Natural killer cell treated with Interleukin-12 subunit alpha and Interleukin-12 subunit beta and Interleukin-15 and Interleukin-18, amount 100 ng/mL, for 72 hours (primary cell): ENCODE measurements at regions not wholly inside any gene's neighbourhood (a gene's known extent, or its start where the extent isn't known, plus 50 kb on each side); places are given as distances from the start of the nearest gene placed in this dataset.

ENCODE experiments used
- ATAC-seq, 2 donors: fragments of 150-1000 bp; cut with Tn5 transposase in 1 of 2; sonication (Bioruptor Pico), chemical (Tn5 transposase) in 1 of 2; 2 replicates each; pipeline ENCODE4 v1.10.0; 2021
- DNase-seq: peaks from one replicate; pipeline ENCODE4 v3.0.0; 2022; ENCODE audit warnings: low spot score
- H3K27ac Mint-ChIP-seq, 2 donors: 1 replicate in 1 of 2; 2 replicates in 1 of 2; pipeline ENCODE4 v1.8.0; 2022; ENCODE audit warnings: mixed read lengths in 2 of 2, mild to moderate bottlenecking in 1 of 2, moderate library complexity in 1 of 2
- H3K27me3 Mint-ChIP-seq, 2 donors: 1 replicate in 1 of 2; 2 replicates in 1 of 2; pipeline ENCODE4 v1.8.0; 2022; ENCODE audit warnings: mixed read lengths in 2 of 2
- H3K36me3 Mint-ChIP-seq: one replicate; pipeline ENCODE4 v1.8.0; 2022; ENCODE audit warnings: mixed read lengths
- H3K4me1 Mint-ChIP-seq, 2 donors: 1 replicate in 1 of 2; 2 replicates in 1 of 2; pipeline ENCODE4 v1.8.0; 2022; ENCODE audit warnings: low read depth in 2 of 2, mixed read lengths in 2 of 2, mild to moderate bottlenecking in 1 of 2
- H3K4me3 Mint-ChIP-seq: one replicate; pipeline ENCODE4 v1.8.0; 2022; ENCODE audit warnings: mixed read lengths
- H3K9me3 Mint-ChIP-seq: 2 replicates; pipeline ENCODE4 v1.8.0; 2022; ENCODE audit warnings: mixed read lengths

DNA sequence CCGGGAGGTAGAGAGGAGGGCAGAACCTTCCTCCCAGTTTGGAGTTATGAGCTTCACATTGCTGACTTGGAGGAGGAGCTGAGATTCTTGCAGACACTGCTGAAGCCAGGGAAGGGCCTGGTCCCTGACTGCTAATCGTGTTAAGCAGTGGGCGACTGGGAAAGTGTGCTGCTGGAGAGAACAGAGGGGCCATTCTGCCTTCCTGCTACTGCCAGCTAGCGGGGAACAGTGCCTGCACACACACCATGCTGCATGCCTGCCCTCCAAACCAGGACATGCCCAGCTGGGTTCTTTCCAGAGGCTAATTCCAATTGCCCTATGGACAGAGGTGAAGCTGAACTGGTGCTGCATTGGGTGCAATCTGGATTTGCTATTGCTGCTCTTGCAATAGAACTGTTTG is 281.4 kb downstream of the AJAP1 start:
- Mint-ChIP-seq H3K9me3 (peaks cover 8% of the 10 kb centered on the region), H3K27me3 (no peaks in the 10 kb centered on the region), H3K36me3 (peaks cover 8% of the 10 kb centered on the region), H3K27ac (no peak overlapping the region), H3K4me1 (no peaks in the 10 kb centered on the region), H3K4me3 (no peak overlapping the region)
- no peak for DNase-seq
- no peak for ATAC-seq

DNA sequence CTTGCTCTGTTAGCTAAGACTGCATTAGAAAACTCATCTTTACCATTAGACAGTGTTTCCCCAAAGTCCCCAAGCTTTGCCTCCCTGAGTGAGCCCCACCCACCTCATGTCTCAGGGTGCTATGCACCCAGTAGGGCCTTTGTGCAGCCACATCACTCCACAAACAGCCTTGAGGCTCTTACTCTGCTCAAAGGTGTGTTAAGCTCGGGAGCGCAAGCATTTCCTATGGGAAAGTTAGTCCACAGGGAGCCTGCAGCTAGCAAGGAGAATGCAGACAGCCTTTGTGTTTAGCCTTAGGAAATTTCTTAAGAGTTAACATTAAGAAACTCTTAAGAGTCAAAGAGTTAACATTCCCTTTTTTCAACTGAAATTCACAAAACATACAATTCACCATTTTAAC is 278.8 kb downstream of the AJAP1 start:
- no peaks in the 10 kb centered on the region for H3K4me1 Mint-ChIP-seq
- H3K27me3 Mint-ChIP-seq, result no peaks in the 10 kb centered on the region
- no peaks in the 10 kb centered on the region for H3K9me3 Mint-ChIP-seq
- H3K4me3 Mint-ChIP-seq, result no peak overlapping the region
- DNase-seq, result no peak
- H3K27ac Mint-ChIP-seq, result no peak overlapping the region
- ATAC-seq, result no peak
- H3K36me3 Mint-ChIP-seq, result no peaks in the 10 kb centered on the region

DNA sequence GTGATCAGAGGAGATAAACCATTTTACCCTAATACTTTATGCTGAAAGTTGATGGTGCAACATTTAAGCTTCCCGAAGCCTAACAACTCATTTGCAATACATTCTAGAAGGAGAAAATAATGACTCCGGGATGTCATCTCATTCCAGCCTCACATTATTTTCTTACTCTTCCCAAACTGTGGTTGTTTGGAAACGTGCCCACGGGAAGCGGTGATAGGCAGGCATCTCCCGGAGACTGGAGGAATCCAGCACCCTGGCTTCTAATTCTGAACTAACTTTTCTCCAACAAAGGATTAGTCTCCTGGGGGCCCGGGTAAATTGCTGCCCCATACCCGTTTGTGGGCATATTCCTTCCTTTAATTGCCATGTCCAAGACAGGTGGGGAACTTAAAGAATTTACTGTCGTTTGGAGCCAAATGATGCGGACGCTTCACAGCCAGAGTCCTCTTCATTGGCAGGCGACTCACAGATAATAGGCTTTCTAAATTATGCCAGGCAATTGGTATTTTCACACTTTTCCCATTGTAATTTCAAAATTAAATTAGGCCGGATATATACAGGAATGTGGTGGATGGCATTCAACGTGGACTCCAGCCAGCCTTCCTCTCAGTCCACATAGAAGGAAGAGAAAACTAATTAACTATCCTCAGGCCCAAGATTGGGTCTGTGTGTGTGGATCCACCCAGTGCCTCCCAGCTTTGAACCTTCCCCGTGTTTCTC is 278.1 kb downstream of the AJAP1 start:
- H3K9me3 Mint-ChIP-seq, result no peaks in the 10 kb centered on the region
- H3K36me3 Mint-ChIP-seq, result no peaks in the 10 kb centered on the region
- H3K4me3 Mint-ChIP-seq, result no peak overlapping the region
- DNase-seq (no peak), ATAC-seq (no peak)
- H3K27ac Mint-ChIP-seq, result no peak overlapping the region
- no peaks in the 10 kb centered on the region for H3K4me1 Mint-ChIP-seq
- no peaks in the 10 kb centered on the region for H3K27me3 Mint-ChIP-seq

DNA sequence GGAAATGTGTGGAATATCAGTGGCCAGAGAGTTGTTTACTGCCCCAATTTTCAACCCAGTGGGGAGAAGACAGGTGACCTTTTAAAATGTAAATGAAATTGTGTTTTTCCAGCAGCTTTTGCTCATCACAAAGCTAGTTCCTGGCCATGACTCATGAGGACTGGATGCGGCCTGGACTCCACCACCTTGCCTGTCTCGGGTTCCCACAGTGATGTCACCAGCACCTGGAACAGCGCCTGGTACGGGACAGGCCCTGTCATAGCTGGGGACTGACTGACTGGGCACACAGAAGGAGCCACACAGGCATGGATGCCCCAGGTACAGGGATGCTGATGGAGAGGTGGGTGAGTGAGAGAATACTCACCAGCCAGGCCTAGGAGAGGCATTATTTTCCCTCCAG is 277.1 kb downstream of the AJAP1 start:
- ATAC-seq, result no peak
- H3K36me3 Mint-ChIP-seq, result no peaks in the 10 kb centered on the region
- H3K27me3 Mint-ChIP-seq, result no peaks in the 10 kb centered on the region
- no peak overlapping the region for H3K4me3 Mint-ChIP-seq
- no peak overlapping the region for H3K27ac Mint-ChIP-seq
- no peaks in the 10 kb centered on the region for H3K4me1 Mint-ChIP-seq
- DNase-seq, result no peak
- H3K9me3 Mint-ChIP-seq, result no peaks in the 10 kb centered on the region

DNA sequence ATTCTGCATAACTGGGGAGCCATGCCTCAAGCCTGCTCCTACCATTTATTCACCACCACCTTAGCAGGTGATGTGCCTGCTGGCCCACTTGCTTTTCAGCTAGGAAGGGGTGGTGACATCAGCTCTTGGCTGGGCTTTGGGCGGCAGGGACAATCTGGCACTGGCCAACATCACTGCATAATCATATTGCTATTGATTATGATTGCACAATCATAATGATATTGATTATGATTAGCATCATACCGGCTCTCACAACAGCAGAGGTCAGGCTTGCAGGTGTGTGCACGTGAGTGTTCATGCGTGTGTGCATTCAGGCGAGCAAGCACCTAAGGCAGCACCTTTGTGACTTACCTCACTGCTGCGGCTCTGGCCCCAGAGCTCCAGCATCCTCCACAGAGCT is 273.8 kb downstream of the AJAP1 start:
- H3K27me3 Mint-ChIP-seq, result peaks cover 0 to 3% of the 10 kb centered on the region in 2 donors
- H3K36me3 Mint-ChIP-seq, result no peaks in the 10 kb centered on the region
- no peaks in the 10 kb centered on the region for H3K9me3 Mint-ChIP-seq
- H3K27ac Mint-ChIP-seq, result no peak overlapping the region
- no peak overlapping the region for H3K4me3 Mint-ChIP-seq
- ATAC-seq (no peak), DNase-seq (no peak)
- no peaks in the 10 kb centered on the region for H3K4me1 Mint-ChIP-seq

DNA sequence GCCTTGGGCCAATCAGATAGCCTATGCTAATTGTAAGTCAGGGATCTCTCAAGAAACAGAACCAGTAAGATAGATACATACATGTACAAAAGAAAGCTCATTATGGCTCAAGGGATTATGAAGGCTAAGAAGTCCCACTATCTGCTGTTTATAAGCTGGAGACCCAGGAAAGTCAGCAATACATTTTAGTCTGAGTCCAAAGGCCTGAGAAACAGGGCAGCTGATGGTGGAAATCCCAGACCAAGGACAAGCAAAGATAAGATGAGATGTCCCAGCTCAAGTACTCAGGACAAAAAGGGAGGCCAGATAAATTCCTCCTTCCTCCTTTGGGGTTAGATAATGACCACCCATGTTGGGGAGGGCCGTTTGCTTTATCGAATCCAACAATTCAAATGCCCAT is 269.9 kb downstream of the AJAP1 start:
- Mint-ChIP-seq H3K27ac (no peak overlapping the region), H3K4me3 (no peak overlapping the region), H3K9me3 (no peaks in the 10 kb centered on the region), H3K4me1 (no peaks in the 10 kb centered on the region), H3K36me3 (no peaks in the 10 kb centered on the region), H3K27me3 (peaks cover 0 to 5% of the 10 kb centered on the region in 2 donors)
- DNase-seq, result no peak
- ATAC-seq, result no peak

DNA sequence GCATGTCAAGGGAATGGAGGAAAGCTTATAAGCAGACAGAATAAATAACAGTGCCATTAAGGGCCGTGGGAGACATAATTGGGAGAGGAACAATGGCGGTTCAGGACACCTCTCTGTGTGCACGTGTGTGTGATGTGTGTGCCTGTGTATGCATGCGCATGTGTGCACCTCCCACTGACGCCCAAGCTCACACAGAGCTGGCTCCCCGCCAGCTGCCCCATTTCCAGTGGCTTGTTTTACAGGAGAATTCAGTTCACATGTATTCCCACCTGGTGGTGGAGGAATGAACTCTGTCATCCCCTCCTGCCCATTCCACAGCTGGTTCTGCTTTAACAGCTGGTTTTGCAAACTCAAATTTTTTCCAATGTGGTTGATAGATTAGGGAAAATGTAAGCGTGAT is 262.2 kb downstream of the AJAP1 start:
- DNase-seq (no peak), ATAC-seq (no peak)
- Mint-ChIP-seq H3K9me3 (no peaks in the 10 kb centered on the region), H3K27ac (no peak overlapping the region), H3K36me3 (no peaks in the 10 kb centered on the region), H3K4me1 (no peaks in the 10 kb centered on the region), H3K4me3 (no peak overlapping the region), H3K27me3 (peaks cover 2 to 19% of the 10 kb centered on the region in 2 donors)

DNA sequence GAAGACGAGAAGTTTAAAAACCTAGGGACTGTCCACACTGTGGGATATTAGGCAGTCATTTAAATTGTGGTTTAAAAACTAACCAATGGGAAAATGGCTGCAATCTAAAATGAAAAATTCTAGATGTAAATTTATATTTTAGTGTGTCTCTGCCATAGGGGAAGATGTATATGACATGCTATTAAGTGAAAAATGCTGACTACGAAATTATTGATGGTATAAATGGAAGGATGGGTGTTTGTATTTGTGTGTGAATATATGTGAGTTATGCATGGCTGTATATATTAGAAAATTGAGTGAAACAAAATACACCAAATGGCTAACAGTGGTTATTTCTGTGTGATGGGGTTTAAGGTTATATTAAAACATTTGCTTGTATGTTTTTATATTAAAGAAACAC is 260.7 kb downstream of the AJAP1 start:
- Mint-ChIP-seq H3K4me3 (no peak overlapping the region), H3K9me3 (no peaks in the 10 kb centered on the region)
- ATAC-seq, result no peak

DNA sequence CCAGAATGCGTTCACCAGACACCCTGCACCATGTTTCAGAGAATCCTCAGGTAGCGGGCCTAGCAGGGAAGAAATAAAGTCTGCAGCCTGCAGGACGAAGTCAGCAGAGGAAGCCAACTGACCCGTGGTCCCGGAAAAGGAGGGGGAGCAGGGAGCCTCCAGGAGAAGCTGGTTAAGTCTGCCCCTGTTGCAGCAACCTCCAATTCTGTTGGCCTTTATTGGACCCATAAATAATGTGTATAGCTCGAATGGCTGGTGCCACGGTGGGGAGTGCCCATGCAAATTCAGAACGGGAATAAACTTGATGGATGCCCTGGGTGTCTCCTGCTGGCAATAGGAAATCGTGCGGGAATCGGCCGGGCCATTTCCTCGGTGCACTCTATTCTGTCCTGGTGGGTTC is 254.1 kb downstream of the AJAP1 start:
- Mint-ChIP-seq H3K36me3 (no peaks in the 10 kb centered on the region), H3K9me3 (no peaks in the 10 kb centered on the region), H3K27me3 (no peaks in the 10 kb centered on the region), H3K27ac (no peak overlapping the region), H3K4me1 (peaks cover 0 to 3% of the 10 kb centered on the region in 2 donors), H3K4me3 (no peak overlapping the region)
- ATAC-seq (no peak), DNase-seq (no peak)

More for the DNA sequence above, 260.7 kb downstream of the AJAP1 start:
- Mint-ChIP-seq H3K27me3 (peaks cover 1 to 19% of the 10 kb centered on the region in 2 donors), H3K36me3 (no peaks in the 10 kb centered on the region), H3K4me1 (no peaks in the 10 kb centered on the region), H3K27ac (no peak overlapping the region)
- no peak for DNase-seq

DNA sequence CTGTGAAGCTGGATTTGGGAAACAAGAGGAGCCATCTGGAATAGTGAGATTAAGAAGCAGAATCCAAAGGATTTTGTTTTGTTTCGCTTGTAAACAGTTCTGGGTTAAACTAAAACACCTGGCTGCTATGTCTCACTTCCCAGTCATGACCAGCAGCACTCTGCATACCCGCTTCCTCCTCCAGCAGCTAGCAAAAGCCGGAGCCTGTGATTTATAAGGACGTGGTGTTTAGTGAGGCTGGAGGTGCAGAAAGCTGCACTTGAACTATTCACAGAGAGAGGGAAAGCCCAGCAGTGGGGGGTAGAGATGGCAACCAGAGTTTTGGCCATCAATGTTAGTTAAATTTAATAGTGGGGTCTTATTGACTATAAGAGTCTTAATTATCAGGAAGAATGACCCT is 240.2 kb downstream of the AJAP1 start:
- DNase-seq (no peak), ATAC-seq (no peak)
- Mint-ChIP-seq H3K27ac (no peak overlapping the region), H3K4me1 (no peaks in the 10 kb centered on the region), H3K27me3 (peaks cover 19 to 24% of the 10 kb centered on the region in 2 donors), H3K36me3 (no peaks in the 10 kb centered on the region), H3K4me3 (no peak overlapping the region), H3K9me3 (no peaks in the 10 kb centered on the region)

DNA sequence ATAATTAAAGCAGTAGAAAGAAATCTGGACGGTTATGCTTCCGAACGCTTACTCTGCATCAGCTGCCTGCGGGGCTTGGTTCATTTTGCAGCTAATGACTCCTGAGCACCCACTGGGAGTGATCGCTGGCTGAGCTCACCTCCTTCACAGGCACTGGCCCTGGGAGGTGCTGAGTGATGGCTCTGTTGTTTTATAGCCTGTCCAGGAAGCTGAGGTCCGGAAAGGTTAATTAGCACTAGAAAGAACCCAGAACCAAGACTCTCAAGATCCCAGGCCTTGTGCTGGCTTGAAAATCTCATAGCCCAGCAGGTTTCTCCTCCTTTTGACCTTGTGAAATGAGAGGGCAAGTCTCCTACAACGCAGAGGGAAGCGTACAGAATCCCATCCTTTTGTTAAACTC is 226.2 kb downstream of the AJAP1 start:
- Mint-ChIP-seq H3K27me3 (peaks cover 12 to 14% of the 10 kb centered on the region in 2 donors), H3K36me3 (no peaks in the 10 kb centered on the region), H3K4me1 (no peaks in the 10 kb centered on the region), H3K4me3 (no peak overlapping the region), H3K27ac (no peak overlapping the region), H3K9me3 (peaks cover 3% of the 10 kb centered on the region)
- no peak for ATAC-seq
- no peak for DNase-seq

DNA sequence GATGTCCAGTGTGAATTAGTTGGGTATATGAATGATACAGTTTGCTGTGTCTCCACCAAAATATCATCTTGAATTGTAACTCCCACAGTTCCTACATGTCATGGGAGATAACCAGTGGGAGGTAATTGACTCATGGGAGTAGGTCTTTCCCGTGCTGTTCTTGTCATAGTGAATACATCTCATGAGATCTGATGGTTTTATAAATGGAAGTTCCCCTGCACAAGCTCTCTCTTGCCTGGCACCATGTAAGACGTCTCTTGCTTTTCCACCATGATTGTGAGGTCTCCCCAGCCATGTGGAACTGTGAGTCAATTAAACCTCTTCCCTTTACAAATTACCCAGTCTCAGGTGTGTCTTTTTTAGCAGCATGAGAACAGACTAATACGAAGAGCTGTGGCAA is 223.0 kb downstream of the AJAP1 start:
- Mint-ChIP-seq H3K27ac (no peak overlapping the region), H3K4me3 (no peak overlapping the region), H3K36me3 (no peaks in the 10 kb centered on the region), H3K9me3 (no peaks in the 10 kb centered on the region), H3K27me3 (peaks cover 0 to 8% of the 10 kb centered on the region in 2 donors), H3K4me1 (no peaks in the 10 kb centered on the region)
- DNase-seq, result no peak
- ATAC-seq, result no peak

DNA sequence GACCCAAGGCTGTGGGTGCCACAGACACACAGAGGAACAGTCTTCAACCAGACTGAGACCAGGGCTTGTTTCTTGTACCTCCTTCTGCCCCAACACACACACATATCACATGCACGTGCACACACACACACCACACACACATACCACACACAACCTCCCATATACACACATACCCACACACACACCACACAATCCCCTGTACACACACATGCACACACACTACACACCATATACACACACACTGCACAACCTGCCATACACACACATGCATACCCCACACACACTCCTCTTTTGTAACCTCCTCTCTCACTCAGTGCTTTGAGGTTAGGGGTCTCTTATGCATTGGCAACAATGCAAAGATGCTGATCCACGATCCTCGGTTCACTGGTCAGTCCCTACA is 217.0 kb downstream of the AJAP1 start:
- H3K9me3 Mint-ChIP-seq, result no peaks in the 10 kb centered on the region

DNA sequence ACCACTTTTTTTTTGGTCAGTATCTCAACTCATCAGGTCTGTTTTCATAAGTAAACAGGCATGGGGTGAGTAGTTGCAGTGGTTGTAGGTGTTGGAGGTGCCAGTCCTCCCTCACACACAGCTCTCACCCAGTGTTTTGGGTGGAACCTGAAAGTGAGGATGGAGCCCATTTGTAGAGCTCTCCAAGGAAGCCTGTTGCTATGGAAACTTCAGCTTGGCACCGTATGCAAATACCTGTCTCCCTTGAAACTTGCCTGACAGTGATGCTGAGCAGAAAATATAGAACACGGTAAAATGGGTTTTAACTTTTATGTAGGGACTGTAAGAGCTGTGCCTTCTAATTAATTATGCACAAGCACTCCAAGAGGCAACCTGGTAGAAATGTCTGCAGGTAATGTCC is 214.1 kb downstream of the AJAP1 start:
- ATAC-seq, result no peak
- Mint-ChIP-seq H3K9me3 (no peaks in the 10 kb centered on the region), H3K27ac (no peak overlapping the region), H3K36me3 (no peaks in the 10 kb centered on the region), H3K4me3 (no peak overlapping the region), H3K27me3 (peaks cover 4 to 24% of the 10 kb centered on the region in 2 donors), H3K4me1 (no peaks in the 10 kb centered on the region)
- DNase-seq, result no peak

More for the DNA sequence above, 217.0 kb downstream of the AJAP1 start:
- Mint-ChIP-seq H3K4me3 (no peak overlapping the region), H3K27me3 (peaks cover 4 to 15% of the 10 kb centered on the region in 2 donors), H3K27ac (no peak overlapping the region), H3K36me3 (no peaks in the 10 kb centered on the region), H3K4me1 (no peaks in the 10 kb centered on the region)
- DNase-seq, result no peak
- ATAC-seq, result peak; percentile 51 to 60

DNA sequence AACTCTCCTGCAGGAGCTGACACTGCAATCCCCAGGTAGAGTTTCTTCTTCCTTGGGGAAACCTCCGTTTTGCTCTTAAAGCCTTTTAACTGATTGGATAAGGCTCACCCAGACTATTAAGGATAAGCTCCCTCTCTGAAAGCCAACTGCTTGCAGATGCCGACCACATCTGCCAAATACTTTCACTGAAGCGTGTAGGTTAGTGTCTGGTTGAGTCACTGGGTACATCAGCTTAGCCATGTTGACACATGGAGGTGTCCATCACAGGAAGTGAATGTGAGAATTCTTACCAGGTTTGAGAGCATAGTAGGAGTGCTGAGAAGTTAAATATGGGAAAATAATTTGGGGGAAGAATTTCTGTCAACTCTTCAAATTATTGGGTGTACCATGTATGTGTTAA is 202.0 kb downstream of the AJAP1 start:
- ATAC-seq, result no peak
- Mint-ChIP-seq H3K4me1 (no peaks in the 10 kb centered on the region), H3K27ac (no peak overlapping the region)

More for the DNA sequence above, 202.0 kb downstream of the AJAP1 start:
- Mint-ChIP-seq H3K36me3 (no peaks in the 10 kb centered on the region), H3K27me3 (peaks cover 0 to 7% of the 10 kb centered on the region in 2 donors), H3K9me3 (no peaks in the 10 kb centered on the region), H3K4me3 (no peak overlapping the region)
- DNase-seq, result no peak
